NCI-H446 (cell line): ENCODE measurements at regions not wholly inside any gene's neighbourhood (a gene's known extent, or its start where the extent isn't known, plus 50 kb on each side); places are given as distances from the start of the nearest gene placed in this dataset.
"Not testable (repeated sequence)": the region's sequence is repeated elsewhere in the genome, so short reads cannot be mapped to it uniquely, and the experiment has no call there.

Source experiments
- DNase-seq, 2 experiments: peaks; one replicate each; lab custom pipeline; 2025; lab: John Stamatoyannopoulos, UW

DNA sequence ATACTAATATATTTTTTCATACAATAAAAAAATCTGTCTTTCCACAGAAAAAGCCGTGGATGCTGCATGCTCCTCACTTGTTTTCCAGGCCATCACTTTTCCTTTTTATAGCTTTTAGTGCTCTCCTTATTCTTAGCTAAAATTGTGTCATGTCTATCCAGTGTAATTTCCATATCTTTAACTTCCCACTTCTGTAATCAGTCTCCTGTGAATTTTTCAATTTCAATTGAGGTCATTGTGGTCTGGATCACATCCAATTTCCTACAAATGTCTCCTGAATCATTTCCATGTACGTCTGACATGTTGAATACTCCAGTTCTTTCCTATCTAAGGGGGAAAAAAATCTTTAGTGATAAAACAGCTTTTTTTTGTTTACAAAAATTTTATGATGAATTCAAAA is 838.2 kb upstream of the B3GALT2 start:
- peak; percentile 30 to 35 for DNase-seq

DNA sequence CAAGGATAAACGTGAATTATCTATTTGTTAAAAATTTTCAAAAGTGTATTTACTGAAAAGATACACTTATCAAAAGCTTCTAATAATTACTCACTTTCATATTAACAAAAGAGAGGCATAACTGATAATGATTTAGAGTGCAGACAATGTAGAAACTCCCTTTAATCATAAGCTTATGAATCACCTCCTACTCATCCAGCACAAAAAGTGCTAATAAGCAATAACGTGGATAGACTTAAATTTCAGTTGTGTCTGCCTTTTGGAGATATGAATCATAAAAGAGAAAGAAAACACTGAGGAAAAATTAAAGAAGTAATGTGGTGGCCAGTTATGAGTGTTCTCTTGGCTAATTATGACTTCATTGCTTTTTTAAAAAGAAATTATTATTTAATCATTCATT is 827.6 kb upstream of the B3GALT2 start:
- no peak for DNase-seq

DNA sequence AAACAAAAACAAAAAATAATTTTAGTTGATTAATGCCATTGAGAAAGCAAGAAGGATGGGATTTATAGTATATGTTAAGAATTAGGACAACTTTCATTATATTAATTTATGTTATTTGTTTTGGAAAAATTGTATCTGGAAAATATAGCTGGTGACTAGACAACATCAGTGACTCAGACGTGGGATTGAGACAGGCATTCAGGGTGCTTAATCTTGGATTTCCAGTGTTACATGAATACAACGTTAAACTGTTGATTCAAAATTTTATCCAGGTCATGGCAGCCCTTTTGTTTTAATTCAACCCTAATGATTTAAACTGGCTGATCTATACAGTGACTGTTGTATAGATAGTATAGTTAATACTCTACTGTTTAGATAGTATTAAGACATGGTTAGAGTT is 827.1 kb upstream of the B3GALT2 start:
- DNase-seq, result no peak

DNA sequence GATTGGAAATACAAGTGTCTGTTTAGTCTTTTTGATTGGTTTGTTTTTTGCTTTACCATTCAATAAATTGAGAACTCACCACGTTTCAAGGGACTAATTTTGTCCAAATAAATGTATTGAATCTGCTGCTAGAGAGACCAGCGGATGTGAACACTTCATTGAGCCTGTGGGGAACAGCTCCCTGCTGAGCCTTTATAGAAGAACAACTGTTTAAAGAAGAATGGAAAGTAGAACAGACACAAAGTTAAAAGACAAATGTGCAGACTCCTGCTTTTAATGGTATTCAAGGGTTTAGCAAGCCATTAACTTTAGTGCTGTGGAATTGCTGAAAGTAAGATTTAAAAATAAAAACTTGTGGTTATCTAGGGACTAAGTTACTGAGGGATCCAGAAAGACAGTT is 817.7 kb upstream of the B3GALT2 start:
- no peak for DNase-seq

DNA sequence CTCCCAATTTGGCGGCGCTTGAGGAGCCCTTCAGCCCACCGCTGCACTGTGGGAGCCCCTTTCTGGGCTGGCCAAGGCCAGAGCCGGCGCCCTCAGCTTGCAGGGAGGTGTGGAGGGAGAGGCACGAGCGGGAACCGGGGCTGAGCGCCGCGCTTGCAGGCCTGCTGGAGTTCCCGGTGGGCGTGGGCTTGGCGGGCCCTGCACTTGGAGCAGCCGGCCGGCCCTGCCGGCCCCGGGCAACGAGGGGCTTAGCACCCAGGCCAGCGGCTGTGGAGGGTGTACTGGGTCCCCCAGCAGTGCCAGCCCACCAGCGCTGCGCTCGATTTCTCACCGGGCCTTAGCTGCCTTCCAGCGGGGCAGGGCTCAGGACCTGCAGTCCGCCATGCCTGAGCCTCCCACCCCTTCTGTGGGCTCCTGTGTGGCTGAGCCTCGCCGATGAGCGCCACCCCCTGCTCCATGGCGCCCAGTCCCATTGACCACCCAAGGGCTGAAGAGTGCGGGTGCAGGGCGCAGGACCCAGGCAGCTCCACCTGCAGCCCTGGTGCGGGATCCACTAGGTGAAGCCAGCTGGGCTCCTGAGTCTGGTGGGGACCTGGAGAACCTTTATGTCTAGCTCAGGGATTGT is 815.4 kb upstream of the B3GALT2 start:
- not testable (repeated sequence) for DNase-seq

DNA sequence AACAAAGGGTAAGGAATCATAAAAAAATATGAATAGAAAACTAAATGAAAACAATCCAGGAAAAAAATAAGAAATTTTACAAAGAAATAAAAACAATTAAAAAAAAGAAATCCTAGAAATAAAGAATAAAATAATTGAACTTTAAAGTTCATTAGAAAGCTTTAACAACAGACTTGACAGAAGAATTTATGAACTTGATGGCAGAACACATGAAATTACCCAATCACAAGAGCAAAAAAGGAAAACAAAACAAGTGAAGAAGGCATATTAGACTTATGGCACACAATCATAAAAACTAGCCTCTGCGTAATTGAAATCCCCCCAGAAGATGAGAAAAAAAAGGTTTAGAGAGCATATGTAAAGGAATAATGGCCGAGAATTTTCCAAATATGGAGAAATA is 802.5 kb upstream of the B3GALT2 start:
- no peak for DNase-seq

DNA sequence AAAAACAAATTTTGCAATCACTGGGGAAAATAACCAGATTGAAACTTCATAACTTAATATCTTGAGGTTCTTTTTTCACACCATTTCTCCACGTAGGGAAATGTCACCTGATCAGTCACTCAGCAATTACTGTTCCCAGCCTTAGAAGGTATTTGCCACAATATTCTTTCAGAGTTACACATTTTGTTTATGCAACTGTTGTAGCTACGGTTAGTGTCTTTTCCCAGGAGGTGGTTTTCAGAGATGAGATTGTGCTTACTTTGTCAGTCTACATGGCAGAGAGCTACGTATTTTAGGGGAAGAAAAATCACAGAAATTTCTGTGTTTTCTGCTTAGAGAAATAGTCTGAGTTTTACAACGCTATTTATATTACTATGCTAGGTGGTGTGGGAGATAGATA is 792.8 kb upstream of the B3GALT2 start:
- no peak for DNase-seq

DNA sequence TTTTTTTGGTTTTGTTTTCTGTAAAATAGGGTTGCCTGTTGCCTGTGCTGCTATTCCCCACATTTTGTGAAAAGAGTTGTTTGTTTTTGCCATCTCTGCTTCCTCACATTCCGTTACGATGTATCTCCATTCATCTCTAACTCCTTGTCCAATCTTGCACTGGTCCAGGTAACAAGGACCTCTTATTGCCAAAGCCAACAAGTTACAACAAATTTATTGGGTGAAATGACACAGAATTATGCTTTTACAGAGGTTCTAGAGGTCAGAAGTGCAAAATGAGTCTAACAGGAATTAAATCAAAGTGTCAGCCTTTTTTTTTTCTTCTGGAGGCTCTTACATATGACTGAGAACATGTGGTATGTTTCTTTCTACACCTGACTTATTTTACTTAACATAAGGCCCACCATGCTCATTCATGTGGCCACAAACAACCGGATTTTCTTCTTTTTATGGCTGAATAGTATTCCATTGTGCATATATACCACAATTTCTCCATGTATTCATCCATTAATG is 787.9 kb upstream of the B3GALT2 start:
- no peak for DNase-seq

DNA sequence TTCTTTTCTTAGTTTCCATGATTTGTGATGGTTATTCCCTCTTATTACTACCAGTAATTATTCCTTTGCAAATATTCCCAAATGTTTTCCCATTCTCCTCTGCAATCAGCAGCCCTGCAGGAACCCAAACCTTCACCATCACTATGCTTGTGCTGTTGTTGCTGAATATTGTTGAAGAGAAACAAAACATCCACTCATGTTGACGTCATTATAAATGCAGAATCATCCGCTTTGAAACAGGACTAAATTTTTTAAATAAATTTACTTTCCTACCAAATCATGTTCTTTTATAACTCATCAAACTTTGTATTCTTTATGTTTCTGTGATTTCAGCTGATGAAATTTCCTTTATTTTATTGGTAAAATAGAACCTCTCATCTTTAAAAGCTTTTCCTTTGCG is 787.0 kb upstream of the B3GALT2 start:
- DNase-seq, result no peak

DNA sequence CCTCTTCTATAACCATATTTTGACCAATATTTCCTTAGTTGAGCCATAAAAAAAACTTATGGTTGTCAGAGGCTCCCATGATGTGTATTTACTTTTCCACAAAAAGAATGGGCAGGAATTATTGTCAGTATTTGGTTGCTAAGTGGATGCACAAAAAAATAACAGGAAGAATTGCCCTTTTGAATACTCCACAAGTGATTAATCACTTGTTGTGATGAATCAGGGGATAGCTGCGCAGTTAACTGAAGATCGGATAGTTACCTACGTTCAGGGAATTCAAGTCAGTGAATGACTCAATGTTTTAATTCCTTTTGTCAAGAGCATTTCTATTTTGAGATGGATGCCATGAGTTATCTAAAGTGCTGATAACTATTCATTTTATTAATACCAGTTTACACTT is 785.2 kb upstream of the B3GALT2 start:
- DNase-seq, result no peak

DNA sequence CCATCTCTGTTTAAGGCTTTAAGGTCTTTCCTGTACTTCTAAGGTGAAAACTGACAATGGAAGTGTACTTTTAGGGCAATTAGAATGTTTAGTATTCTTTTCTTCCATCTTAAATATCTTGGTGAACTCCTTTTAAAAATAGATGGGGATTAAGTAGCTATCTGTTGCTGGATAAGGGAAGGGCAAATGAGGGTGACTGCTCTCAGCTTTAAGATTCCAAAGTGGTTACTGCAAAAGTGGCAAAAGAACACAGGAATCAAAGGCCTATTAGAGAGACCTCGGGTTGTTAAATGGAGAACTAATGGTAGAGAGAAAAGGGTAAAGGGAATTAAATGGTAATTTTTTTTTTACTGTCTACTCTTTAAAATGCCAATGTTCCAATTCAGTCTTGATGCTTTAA is 774.1 kb upstream of the B3GALT2 start:
- no peak for DNase-seq

DNA sequence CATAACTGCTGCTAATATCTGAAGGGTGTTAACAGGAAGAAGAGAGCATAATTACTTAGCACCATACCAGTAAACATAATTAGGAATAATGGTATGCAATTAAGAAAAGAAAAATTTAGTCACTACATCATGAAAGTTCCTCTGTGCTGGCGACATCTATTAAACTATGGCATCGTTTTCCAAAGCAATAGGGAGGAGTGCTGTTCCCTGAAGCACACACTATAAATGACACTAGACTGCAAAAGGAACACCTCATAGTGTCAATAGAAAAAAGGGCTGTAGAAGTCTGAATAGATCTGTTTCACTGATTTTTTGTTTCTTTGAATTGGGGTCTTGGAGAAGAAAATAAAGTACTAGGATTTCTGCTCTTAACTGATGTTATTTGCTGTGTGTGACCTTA is 773.6 kb upstream of the B3GALT2 start:
- DNase-seq, result no peak

DNA sequence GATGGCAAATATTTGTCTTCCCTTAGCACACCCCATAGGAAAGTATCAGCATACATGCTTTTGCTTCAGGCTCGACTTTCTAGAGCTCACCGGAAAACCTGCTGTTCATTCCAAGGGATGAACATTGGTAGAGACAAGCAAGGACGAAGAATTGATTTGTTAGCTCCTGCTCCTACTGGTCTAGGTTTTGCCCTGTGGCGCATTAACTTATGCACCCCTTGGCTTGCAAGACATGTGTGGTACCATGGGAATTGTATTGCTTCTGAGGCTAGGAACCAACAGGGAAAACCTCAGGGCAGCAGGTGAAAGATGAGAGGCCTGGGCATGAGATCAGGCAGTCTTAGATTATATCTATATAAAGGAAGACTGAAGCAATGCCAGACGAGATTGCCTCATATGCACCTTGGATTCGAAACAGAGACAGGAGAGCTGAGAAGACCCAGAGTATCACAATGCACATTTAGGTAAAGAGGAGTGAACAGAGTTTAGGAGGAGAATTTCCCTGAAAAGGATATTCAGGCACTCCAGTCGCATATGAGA is 771.2 kb upstream of the B3GALT2 start:
- DNase-seq, result no peak

DNA sequence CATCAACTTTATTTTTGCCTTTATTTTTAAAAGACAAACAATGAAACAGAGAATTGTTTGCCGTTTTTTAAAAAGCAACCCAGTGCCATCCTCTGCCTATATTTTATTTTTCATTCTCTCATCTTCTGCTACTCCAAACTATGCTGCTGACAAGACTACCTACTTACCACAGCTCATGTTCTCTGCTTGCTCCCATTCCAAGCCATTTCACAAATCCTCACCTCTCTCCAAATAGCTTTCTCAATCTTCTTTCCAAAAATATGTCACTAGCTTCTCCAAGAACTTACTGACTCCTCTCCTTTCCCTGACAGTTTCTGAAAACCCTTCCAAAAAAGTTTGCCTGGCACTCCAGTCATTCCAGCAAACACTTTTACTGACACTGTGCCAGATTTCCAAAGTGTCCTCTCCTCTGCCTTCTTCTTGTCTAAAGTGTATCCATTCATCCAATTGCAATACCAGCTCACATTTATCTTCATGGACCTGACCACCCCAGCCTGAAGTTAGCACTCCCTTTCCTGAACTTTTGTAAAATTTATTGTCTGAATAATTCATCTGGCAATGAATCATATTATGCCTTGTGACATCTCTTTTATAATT is 766.5 kb upstream of the B3GALT2 start:
- peak in 1 of 2 experiments; percentile 12 for DNase-seq

DNA sequence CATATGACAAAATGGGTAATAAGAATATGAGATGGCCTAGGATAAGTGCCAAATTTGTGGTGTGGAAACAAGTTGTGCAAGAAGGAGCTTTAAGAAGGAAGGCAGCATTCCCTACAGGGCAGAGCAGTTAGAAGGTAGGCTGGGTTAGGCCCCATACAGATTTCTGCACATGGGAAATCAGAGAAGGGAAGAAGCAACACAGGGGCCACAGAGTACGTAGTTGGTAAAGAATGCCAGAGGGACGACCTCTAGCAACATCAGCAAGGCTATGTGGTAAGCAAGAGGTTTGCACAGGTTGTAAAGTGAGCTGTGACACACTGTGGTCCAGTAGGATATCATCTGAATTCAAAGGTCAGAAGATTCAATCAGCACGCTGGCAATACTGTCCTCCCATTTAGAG is 765.6 kb upstream of the B3GALT2 start:
- no peak for DNase-seq

DNA sequence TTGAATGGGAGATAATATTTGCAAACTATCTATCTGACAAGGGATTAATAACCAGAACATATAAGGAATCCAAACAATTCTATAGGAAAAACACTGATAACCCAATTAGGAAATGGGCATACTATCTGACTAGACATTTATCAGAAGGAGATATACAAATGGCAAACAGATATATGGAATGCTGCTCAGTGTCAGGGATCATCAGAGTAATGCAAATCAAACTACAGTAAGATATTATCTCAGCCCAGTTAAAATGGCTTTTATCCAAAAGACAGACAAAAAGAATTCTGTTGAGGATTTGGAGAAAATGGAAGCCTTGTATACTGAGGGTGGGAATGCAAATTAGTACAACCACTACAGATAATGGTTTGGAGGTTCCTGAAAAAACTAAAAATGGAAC is 758.0 kb upstream of the B3GALT2 start:
- DNase-seq, result no peak

DNA sequence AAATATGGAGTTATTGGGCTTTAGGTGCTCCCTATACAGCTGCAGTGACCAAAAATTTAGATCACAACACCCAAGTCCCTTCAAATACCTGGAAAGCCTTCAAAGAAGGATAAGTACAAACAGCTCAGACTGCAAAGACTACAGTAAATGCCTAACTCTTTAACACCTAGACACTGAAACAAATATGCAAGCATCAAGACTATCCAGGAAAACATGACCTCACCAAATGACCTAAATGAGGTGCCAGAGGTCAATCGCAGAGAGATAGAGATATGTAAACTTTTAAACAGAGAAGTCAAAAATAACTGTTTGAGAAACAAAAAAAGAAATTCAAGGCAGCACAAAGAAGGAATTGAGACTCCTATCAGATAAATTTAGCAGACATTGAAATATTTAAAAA is 753.8 kb upstream of the B3GALT2 start:
- DNase-seq, result no peak

DNA sequence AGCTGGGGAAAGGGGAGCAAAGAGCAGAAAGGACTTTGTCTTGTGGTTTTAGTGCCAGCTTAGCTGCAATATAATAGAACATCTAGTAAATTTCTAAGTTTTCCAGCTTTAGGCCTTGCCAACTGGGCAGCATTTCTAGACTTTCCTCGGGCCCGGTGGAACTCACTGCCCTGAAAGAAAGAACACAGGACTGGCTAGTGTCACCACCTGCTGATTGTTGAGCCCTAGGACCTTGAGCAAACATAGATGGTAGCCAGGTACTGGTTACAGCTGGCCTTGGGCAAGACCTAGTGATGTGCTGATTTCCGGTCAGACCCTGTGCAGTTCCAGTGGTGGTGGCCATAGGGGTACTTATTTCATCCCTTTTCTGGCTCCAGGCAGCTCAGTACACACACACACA is 753.2 kb upstream of the B3GALT2 start:
- DNase-seq, result no peak

DNA sequence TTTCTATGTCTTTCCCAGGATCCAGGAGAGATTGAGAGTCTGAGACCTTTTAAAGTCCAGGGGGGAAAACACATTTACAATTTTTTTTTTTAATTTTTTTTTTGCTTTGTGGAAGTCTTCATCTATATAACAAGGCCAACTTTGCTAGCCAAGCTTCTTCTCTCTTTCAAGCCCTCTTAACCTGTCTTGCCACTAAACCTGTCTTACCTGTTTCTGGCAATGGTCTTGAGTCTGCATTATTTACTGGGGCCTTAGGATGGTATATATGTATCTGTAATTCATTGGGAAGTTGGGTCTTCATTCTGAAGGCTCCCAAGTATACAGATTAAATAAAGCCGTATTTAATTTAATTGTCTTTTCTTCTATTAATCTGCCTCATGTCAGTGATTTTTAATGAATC is 750.9 kb upstream of the B3GALT2 start:
- no peak for DNase-seq

DNA sequence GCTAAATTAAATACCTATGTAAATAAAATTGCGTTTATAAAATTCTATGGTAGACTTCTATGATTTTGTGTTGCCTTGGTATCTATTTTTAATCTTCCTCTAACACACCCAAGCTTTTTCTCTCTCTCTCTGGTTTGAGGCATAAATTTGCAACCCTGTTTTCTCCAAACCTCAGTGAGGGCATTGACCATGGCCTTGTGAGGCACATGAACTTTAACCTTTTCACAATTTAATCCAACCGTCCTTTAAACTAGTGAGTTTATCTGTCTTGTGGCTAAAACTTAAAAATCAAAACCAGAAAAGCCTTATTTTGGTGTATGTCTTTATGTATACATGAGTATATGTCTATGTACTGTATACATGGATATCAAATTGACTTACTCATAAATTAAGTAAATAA is 746.6 kb upstream of the B3GALT2 start:
- no peak for DNase-seq

DNA sequence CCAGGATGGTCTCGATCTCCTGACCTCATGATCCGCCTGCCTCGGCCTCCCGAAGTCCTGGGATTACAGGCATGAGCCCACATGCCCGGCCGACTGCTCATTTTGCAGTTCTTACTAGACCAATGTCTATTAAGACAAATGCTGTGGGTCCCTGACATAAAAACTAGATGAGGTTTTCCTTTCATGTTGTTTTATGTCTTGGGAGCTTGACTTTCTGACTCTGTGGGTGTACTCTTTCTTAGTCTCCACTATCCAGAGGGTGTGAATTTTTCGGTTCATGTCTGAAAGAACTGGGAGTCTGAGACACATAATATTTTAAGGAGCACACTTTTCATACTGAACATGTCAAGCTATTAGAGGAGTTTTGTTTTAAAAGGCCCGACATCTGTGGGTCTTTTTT is 744.9 kb upstream of the B3GALT2 start:
- no peak for DNase-seq

DNA sequence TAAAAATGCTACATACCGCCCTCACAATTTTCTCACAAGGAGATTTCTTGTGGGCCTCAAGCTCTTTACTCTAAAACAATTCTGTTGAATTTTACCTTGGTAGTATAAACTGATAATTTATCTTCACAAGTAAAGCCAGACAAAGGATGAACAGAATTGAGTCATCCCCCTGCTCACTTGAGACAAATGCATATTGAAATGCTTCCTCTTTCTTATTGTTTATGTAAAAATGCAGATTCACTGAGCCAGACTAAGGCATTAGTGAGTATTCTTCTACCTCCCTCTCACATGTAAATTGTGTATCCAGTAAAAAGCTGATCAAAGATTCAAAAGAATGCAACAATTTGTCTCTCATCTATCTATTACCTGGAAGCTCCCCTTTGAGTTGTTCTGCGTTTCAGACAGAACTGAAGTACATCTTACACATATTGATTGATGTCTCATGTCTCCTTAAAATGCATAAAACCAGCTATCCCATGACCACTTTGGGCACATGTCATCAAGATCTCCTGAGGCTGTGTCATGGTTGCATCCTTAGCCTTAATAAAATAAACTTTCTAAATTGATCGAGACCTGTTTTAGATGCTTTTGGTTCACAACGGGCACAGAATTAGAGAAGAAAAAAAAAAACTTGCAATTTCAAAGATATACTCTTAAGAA is 743.1 kb upstream of the B3GALT2 start:
- DNase-seq, result no peak

DNA sequence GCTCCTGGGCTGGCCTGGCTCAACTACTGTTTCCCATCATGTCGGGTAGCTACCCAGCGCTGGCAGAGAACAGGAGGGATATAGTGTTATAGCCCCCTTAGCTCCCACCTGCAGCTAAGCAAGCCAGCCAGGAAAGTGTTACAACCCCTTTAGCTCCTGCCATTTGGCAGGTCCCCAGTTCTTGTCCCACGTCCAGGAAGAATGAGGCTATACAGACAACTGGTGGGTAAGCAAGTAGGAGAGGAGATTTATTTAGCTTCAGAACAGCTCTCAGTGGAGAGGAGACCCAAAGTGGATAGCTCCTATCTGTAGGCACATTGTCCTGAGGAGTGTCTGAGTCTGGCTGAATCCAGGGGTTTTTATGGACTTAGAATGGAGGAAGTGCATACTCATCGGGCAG is 741.1 kb upstream of the B3GALT2 start:
- no peak for DNase-seq
